ENCODE measurements at regions not wholly inside any gene's neighbourhood (a gene's known extent, or its start where the extent isn't known, plus 50 kb on each side); places are given as distances from the start of the nearest gene placed in this dataset.

GRCh38 chr2:53569957-53570727 is 197.5 kb upstream of the CHAC2 start:
- no peaks in the 10 kb centered on the region for H3K9me3 ChIP-seq (ENCODE audit: control insufficient read depth, low read depth, low read length)
- H3K27me3 ChIP-seq (ENCODE audit: control insufficient read depth, insufficient read depth, low read length) = no peaks in the 10 kb centered on the region
- no peak overlapping the region for H3K9ac ChIP-seq (ENCODE audit: low read length)
- no peaks in the 10 kb centered on the region for H3K4me1 ChIP-seq (ENCODE audit: control insufficient read depth, low read depth, low read length)
- H3K27ac ChIP-seq (ENCODE audit: low read length) = no peak overlapping the region
- no peaks in the 10 kb centered on the region for H3K36me3 ChIP-seq (ENCODE audit: control insufficient read depth, low read depth, low read length)
- H3K4me3 ChIP-seq (ENCODE audit: low read length) = no peak overlapping the region

GRCh38 chr2:53568469-53568868 is 199.1 kb upstream of the CHAC2 start:
- Histone ChIP-seq H3K9me3 (ENCODE audit: control insufficient read depth, low read depth, low read length) (no peaks in the 10 kb centered on the region), H3K36me3 (ENCODE audit: control insufficient read depth, low read depth, low read length) (no peaks in the 10 kb centered on the region), H3K9ac (ENCODE audit: low read length) (no peak overlapping the region), H3K27me3 (ENCODE audit: control insufficient read depth, insufficient read depth, low read length) (no peaks in the 10 kb centered on the region), H3K4me1 (ENCODE audit: control insufficient read depth, low read depth, low read length) (no peaks in the 10 kb centered on the region), H3K4me3 (ENCODE audit: low read length) (no peak overlapping the region), H3K27ac (ENCODE audit: low read length) (no peak overlapping the region)

- Histone ChIP-seq H3K27ac (ENCODE audit: low read length) (no peak overlapping the region), H3K4me1 (ENCODE audit: control insufficient read depth, low read depth, low read length) (no peaks in the 10 kb centered on the region), H3K27me3 (ENCODE audit: control insufficient read depth, insufficient read depth, low read length) (no peaks in the 10 kb centered on the region), H3K9me3 (ENCODE audit: control insufficient read depth, low read depth, low read length) (no peaks in the 10 kb centered on the region), H3K9ac (ENCODE audit: low read length) (no peak overlapping the region), H3K4me3 (ENCODE audit: low read length) (no peak overlapping the region), H3K36me3 (ENCODE audit: control insufficient read depth, low read depth, low read length) (no peaks in the 10 kb centered on the region)
Observed at GRCh38 chr2:53567073-53567472, 200.5 kb upstream of the CHAC2 start.

GRCh38 chr2:53562407-53562806 is 205.2 kb upstream of the CHAC2 start:
- Histone ChIP-seq H3K27me3 (ENCODE audit: control insufficient read depth, insufficient read depth, low read length) (no peaks in the 10 kb centered on the region), H3K27ac (ENCODE audit: low read length) (no peak overlapping the region), H3K4me3 (ENCODE audit: low read length) (no peak overlapping the region), H3K9me3 (ENCODE audit: control insufficient read depth, low read depth, low read length) (no peaks in the 10 kb centered on the region), H3K36me3 (ENCODE audit: control insufficient read depth, low read depth, low read length) (no peaks in the 10 kb centered on the region), H3K9ac (ENCODE audit: low read length) (no peak overlapping the region), H3K4me1 (ENCODE audit: control insufficient read depth, low read depth, low read length) (no peaks in the 10 kb centered on the region)

GRCh38 chr2:53561155-53561554 is 206.4 kb upstream of the CHAC2 start:
- H3K36me3 ChIP-seq (ENCODE audit: control insufficient read depth, low read depth, low read length) = no peaks in the 10 kb centered on the region
- no peaks in the 10 kb centered on the region for H3K9me3 ChIP-seq (ENCODE audit: control insufficient read depth, low read depth, low read length)
- H3K4me1 ChIP-seq (ENCODE audit: control insufficient read depth, low read depth, low read length) = no peaks in the 10 kb centered on the region
- H3K9ac ChIP-seq (ENCODE audit: low read length) = no peak overlapping the region
- no peaks in the 10 kb centered on the region for H3K27me3 ChIP-seq (ENCODE audit: control insufficient read depth, insufficient read depth, low read length)
- H3K27ac ChIP-seq (ENCODE audit: low read length) = no peak overlapping the region
- no peak overlapping the region for H3K4me3 ChIP-seq (ENCODE audit: low read length)

- no peaks in the 10 kb centered on the region for H3K9me3 ChIP-seq (ENCODE audit: control insufficient read depth, low read depth, low read length)
- H3K4me1 ChIP-seq (ENCODE audit: control insufficient read depth, low read depth, low read length) = no peaks in the 10 kb centered on the region
- no peak overlapping the region for H3K9ac ChIP-seq (ENCODE audit: low read length)
- no peaks in the 10 kb centered on the region for H3K27me3 ChIP-seq (ENCODE audit: control insufficient read depth, insufficient read depth, low read length)
- H3K4me3 ChIP-seq (ENCODE audit: low read length) = no peak overlapping the region
- H3K36me3 ChIP-seq (ENCODE audit: control insufficient read depth, low read depth, low read length) = no peaks in the 10 kb centered on the region
- no peak overlapping the region for H3K27ac ChIP-seq (ENCODE audit: low read length)
Observed at GRCh38 chr2:53559302-53559966, 208.2 kb upstream of the CHAC2 start.

- Histone ChIP-seq H3K27ac (ENCODE audit: low read length) (no peak overlapping the region), H3K4me3 (ENCODE audit: low read length) (no peak overlapping the region), H3K9me3 (ENCODE audit: control insufficient read depth, low read depth, low read length) (no peaks in the 10 kb centered on the region), H3K36me3 (ENCODE audit: control insufficient read depth, low read depth, low read length) (no peaks in the 10 kb centered on the region), H3K4me1 (ENCODE audit: control insufficient read depth, low read depth, low read length) (no peaks in the 10 kb centered on the region), H3K27me3 (ENCODE audit: control insufficient read depth, insufficient read depth, low read length) (no peaks in the 10 kb centered on the region), H3K9ac (ENCODE audit: low read length) (no peak overlapping the region)
Observed at GRCh38 chr2:53558867-53559266, 208.7 kb upstream of the CHAC2 start.

- no peak overlapping the region for H3K4me3 ChIP-seq (ENCODE audit: low read length)
Observed at GRCh38 chr2:53549497-53549896, 218.1 kb upstream of the CHAC2 start.

GRCh38 chr2:53545604-53546003 is 222.0 kb upstream of the CHAC2 start:
- no peak overlapping the region for H3K27ac ChIP-seq (ENCODE audit: low read length)
- H3K36me3 ChIP-seq (ENCODE audit: control insufficient read depth, low read depth, low read length) = no peaks in the 10 kb centered on the region
- no peaks in the 10 kb centered on the region for H3K27me3 ChIP-seq (ENCODE audit: control insufficient read depth, insufficient read depth, low read length)
- no peak overlapping the region for H3K4me3 ChIP-seq (ENCODE audit: low read length)
- peaks cover 11% of the 10 kb centered on the region for H3K9me3 ChIP-seq (ENCODE audit: control insufficient read depth, low read depth, low read length)
- no peaks in the 10 kb centered on the region for H3K4me1 ChIP-seq (ENCODE audit: control insufficient read depth, low read depth, low read length)
- H3K9ac ChIP-seq (ENCODE audit: low read length) = no peak overlapping the region

More at GRCh38 chr2:53549497-53549896, 218.1 kb upstream of the CHAC2 start:
- H3K9ac ChIP-seq (ENCODE audit: low read length) = no peak overlapping the region
- H3K9me3 ChIP-seq (ENCODE audit: control insufficient read depth, low read depth, low read length) = no peaks in the 10 kb centered on the region
- no peaks in the 10 kb centered on the region for H3K27me3 ChIP-seq (ENCODE audit: control insufficient read depth, insufficient read depth, low read length)
- no peaks in the 10 kb centered on the region for H3K4me1 ChIP-seq (ENCODE audit: control insufficient read depth, low read depth, low read length)
- no peaks in the 10 kb centered on the region for H3K36me3 ChIP-seq (ENCODE audit: control insufficient read depth, low read depth, low read length)
- H3K27ac ChIP-seq (ENCODE audit: low read length) = no peak overlapping the region

- peaks cover 11% of the 10 kb centered on the region for H3K9me3 ChIP-seq (ENCODE audit: control insufficient read depth, low read depth, low read length)
- no peaks in the 10 kb centered on the region for H3K27me3 ChIP-seq (ENCODE audit: control insufficient read depth, insufficient read depth, low read length)
- no peaks in the 10 kb centered on the region for H3K4me1 ChIP-seq (ENCODE audit: control insufficient read depth, low read depth, low read length)
- H3K36me3 ChIP-seq (ENCODE audit: control insufficient read depth, low read depth, low read length) = no peaks in the 10 kb centered on the region
- H3K4me3 ChIP-seq (ENCODE audit: low read length) = no peak overlapping the region
- no peak overlapping the region for H3K27ac ChIP-seq (ENCODE audit: low read length)
- H3K9ac ChIP-seq (ENCODE audit: low read length) = no peak overlapping the region
Observed at GRCh38 chr2:53544871-53545558, 222.6 kb upstream of the CHAC2 start.

GRCh38 chr2:53543083-53543482 is 224.5 kb upstream of the CHAC2 start:
- Histone ChIP-seq H3K27ac (ENCODE audit: low read length) (no peak overlapping the region), H3K27me3 (ENCODE audit: control insufficient read depth, insufficient read depth, low read length) (no peaks in the 10 kb centered on the region), H3K4me1 (ENCODE audit: control insufficient read depth, low read depth, low read length) (peaks cover 5% of the 10 kb centered on the region), H3K36me3 (ENCODE audit: control insufficient read depth, low read depth, low read length) (no peaks in the 10 kb centered on the region), H3K9me3 (ENCODE audit: control insufficient read depth, low read depth, low read length) (peaks cover 11% of the 10 kb centered on the region), H3K4me3 (ENCODE audit: low read length) (no peak overlapping the region), H3K9ac (ENCODE audit: low read length) (no peak overlapping the region)
